GM12878 (cell line): ENCODE measurements at regions not wholly inside any gene's neighbourhood (a gene's known extent, or its start where the extent isn't known, plus 50 kb on each side); places are given as distances from the start of the nearest gene placed in this dataset.

Experiments
- ATAC-seq: fragments of 200-7000 bp; cut with Tn5 transposase; 3 replicates; pipeline ENCODE4 v1.9.1; 2020; ENCODE audit warnings: mild to moderate bottlenecking, moderate library complexity
- BruUV-seq: library from RNA; stranded (reverse); fragments of 400-500 nt; replicated peaks from 2 replicates; lab custom pipeline; 2021; lab: Mats Ljungman, UMichigan
- CTCF ChIA-PET: fragments of 300-600 bp; sonication (Branson Sonifier 250); formaldehyde crosslinking; extraction: SDS; loops from one replicate; lab custom pipeline; 2021; ENCODE audit warnings: inconsistent platforms; lab: Yijun Ruan, JAX
- POLR2A ChIA-PET: fragments of 350-600 bp; formaldehyde crosslinking; extraction: SDS; loops from one replicate; lab custom pipeline; 2021; ENCODE audit warnings: inconsistent platforms; lab: Charles Lee
- RAD21 ChIA-PET: fragments of 300-600 bp; sonication (Branson Sonifier 250); formaldehyde crosslinking; loops from one replicate; lab custom pipeline; 2023; ENCODE audit warnings: antibody characterized with exemption; ENCODE audit not compliant: unreplicated experiment; lab: Charles Lee
- SMC1A ChIA-PET: fragments of 300-600 bp; sonication (Branson Sonifier 250); formaldehyde crosslinking; loops from one replicate; lab custom pipeline; 2023; ENCODE audit not compliant: unreplicated experiment, uncharacterized antibody; lab: Charles Lee
- DNase-seq: peaks from one replicate; pipeline ENCODE4 v3.0.0-alpha.2; 2011; ENCODE audit warnings: low read depth, low spot score
- FAIRE-seq: peaks from 3 replicates; lab custom pipeline; 2011; peaks lifted over from hg19 to GRCh38; lab: Jason Lieb, UNC
- H2AFZ ChIP-seq: 2 replicates; pipeline ENCODE4 v1.6.0; 2011; ENCODE audit warnings: low read depth, low read length, control low read depth; ENCODE audit not compliant: control insufficient read depth
- H3K27ac ChIP-seq: 2 replicates; pipeline ENCODE4 v1.5.1; 2011; ENCODE audit warnings: control low read depth; ENCODE audit not compliant: control insufficient read depth, insufficient read depth
- H3K27me3 ChIP-seq, 2 experiments: replicated peaks in 1 of 2; 2 replicates each; pipeline versions ENCODE4 v1.6.0 to v1.6.1; 2011; ENCODE audit warnings: low read length in 1 of 2; ENCODE audit not compliant: control insufficient read depth in 2 of 2, insufficient read depth in 2 of 2
- H3K36me3 ChIP-seq, 2 experiments: 2 replicates each; pipeline ENCODE4 v1.5.1; 2011; ENCODE audit warnings: low read length in 1 of 2; ENCODE audit not compliant: control insufficient read depth in 2 of 2, insufficient read depth in 2 of 2
- H3K4me1 ChIP-seq: 2 replicates; pipeline ENCODE4 v1.6.1; 2011; ENCODE audit warnings: mild to moderate bottlenecking, low read length, moderate library complexity, mixed read lengths; ENCODE audit not compliant: control insufficient read depth, insufficient read depth
- H3K4me2 ChIP-seq: 2 replicates; pipeline ENCODE4 v1.6.0; 2011; ENCODE audit warnings: control low read depth; ENCODE audit not compliant: control insufficient read depth, insufficient read depth
- H3K4me3 ChIP-seq: fragments of 200-600 bp; sonication (generic); 2 replicates; pipeline ENCODE4 v1.5.1; 2016
- H3K79me2 ChIP-seq: 2 replicates; pipeline ENCODE4 v1.6.0; 2011; ENCODE audit warnings: low read length; ENCODE audit not compliant: control insufficient read depth, insufficient read depth
- H3K9ac ChIP-seq: 2 replicates; pipeline ENCODE4 v1.8.0; 2011; ENCODE audit warnings: low read length, control low read depth, mixed read lengths; ENCODE audit not compliant: control insufficient read depth, insufficient read depth
- H3K9me3 ChIP-seq: replicated peaks from 3 replicates; pipeline ENCODE4 v1.5.1; 2011; ENCODE audit warnings: mild to moderate bottlenecking, low read length; ENCODE audit not compliant: control insufficient read depth, insufficient read depth
- H4K20me1 ChIP-seq: 2 replicates; pipeline ENCODE4 v1.6.0; 2011; ENCODE audit not compliant: control insufficient read depth, insufficient read depth
- CBFB ChIP-seq: IDR thresholded peaks from 2 replicates; pipeline ENCODE4 v1.6.1; 2016; ENCODE audit warnings: antibody characterized with exemption, low read depth
- CBX3 ChIP-seq: fragments of 200-600 bp; sonication (generic); IDR thresholded peaks from 2 replicates; pipeline ENCODE4 v1.6.1; 2016; ENCODE audit warnings: low read depth, borderline replicate concordance
- MXI1 ChIP-seq: fragments of 150-350 bp; IDR thresholded peaks from 2 replicates; pipeline ENCODE4 v1.6.1; 2011; ENCODE audit warnings: low read depth, mild to moderate bottlenecking, inconsistent platforms, low read length, improper control_type of control experiment
- WGBS: methylation state at CpG from one replicate; pipeline ENCODE4 v1.1.6; 2016; ENCODE audit warnings: low lambda C conversion rate; ENCODE audit not compliant: insufficient replicate concordance, insufficient coverage; ENCODE audit errors: missing lambda C conversion rate; 5-methylcytosine and 5-hydroxymethylcytosine counted together
- in situ Hi-C: fragments of 300-500 bp; cut with MboI; formaldehyde crosslinking; loops from 9 replicates; pipeline ENCODE4 v1.14.3; 2018; ENCODE audit warnings: mixed read lengths
- intact Hi-C: fragments of 100-400 bp; cut with micrococcal nuclease; formaldehyde crosslinking; loops from one replicate; pipeline ENCODE4 v1.14.2; 2022; ENCODE audit not compliant: unreplicated experiment

DNA sequence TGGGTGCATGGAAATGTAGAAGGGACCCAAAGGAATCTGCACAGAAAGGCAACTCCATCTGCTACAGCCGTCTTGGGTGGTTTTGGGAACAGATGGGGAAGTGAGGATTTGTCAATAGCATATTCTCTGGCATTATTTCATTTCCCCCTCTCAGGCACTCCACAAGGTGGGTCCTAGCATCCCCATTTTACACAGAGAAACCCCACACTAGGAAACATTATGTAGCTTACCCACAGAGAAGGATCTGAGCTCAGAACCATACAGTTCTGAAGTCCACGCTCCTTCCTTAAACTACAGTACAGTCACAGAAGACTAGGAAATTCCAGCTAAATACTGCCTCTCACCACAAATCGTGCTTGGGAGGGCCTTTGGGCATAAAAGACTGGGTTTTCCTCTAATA, 61.2 kb upstream of the CTNNB1 start:
- FAIRE-seq (no peak), ATAC-seq (no peak), DNase-seq (no peak)
- CTCF ChIA-PET, result no interaction called here
- no peaks in the 10 kb centered on the region for H3K36me3 ChIP-seq
- no peaks in the 10 kb centered on the region for H3K4me1 ChIP-seq
- no TSS peak for BruUV-seq
- no peaks in the 10 kb centered on the region for H3K27me3 ChIP-seq
- SMC1A ChIA-PET, result no interaction called here
- no peak overlapping the region for H3K9ac ChIP-seq
- no peak overlapping the region for H3K4me2 ChIP-seq
- H3K4me3 ChIP-seq, result no peak overlapping the region
- TF ChIP-seq MXI1 (no peak), CBFB (no peak)
- intact Hi-C loops (no loop called here), in situ Hi-C loops (no loop called here)
- no peaks in the 10 kb centered on the region for H3K9me3 ChIP-seq
- 31% methylated on average over 3 of the region's 3 CpGs for WGBS
- POLR2A ChIA-PET, result no interaction called here
- no peak overlapping the region for H3K27ac ChIP-seq
- RAD21 ChIA-PET, result no interaction called here
- no peaks in the 10 kb centered on the region for H3K79me2 ChIP-seq
- H4K20me1 ChIP-seq, result no peaks in the 10 kb centered on the region
- H2AFZ ChIP-seq, result no peak overlapping the region

DNA sequence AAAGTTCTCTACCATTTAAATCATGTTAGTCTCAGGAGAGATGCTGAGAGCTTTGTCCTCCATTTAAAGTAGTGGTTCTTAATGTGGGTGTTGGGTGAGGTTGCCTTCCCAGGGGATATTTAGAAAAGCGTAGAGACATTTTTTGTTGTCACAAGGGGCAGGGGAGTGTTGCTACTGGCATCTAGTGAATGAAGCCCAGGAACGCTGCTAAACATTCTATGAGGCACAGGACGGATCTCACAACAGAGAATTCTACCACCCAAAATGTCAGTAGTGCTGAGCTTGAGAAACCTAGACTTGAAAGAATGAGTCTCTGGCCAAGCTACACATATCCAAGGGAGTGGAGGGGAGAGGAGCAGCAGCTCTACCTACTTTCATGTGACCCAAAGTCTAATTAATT, 60.7 kb upstream of the CTNNB1 start:
- in situ Hi-C loops (no loop called here), intact Hi-C loops (no loop called here)
- H3K4me2 ChIP-seq, result no peak overlapping the region
- H3K27me3 ChIP-seq, result no peaks in the 10 kb centered on the region
- no peak for TF ChIP-seq CBX3
- H3K79me2 ChIP-seq, result no peaks in the 10 kb centered on the region
- ChIA-PET CTCF (no interaction called here), SMC1A (interaction anchor here (0.9 kb wide), 1 partner anchor 154 kb away, joined by 3 read pairs; no protein-coding TSS in a partner anchor), RAD21 (no interaction called here), POLR2A (interaction anchor here (0.5 kb wide), 1 partner anchor 93 kb away, joined by 3 read pairs; no protein-coding TSS in a partner anchor)
- DNase-seq (no peak), FAIRE-seq (no peak), ATAC-seq (no peak)
- no peak overlapping the region for H3K9ac ChIP-seq
- no peaks in the 10 kb centered on the region for H3K4me1 ChIP-seq
- WGBS, result 47% methylated on average over 3 of the region's 3 CpGs
- H3K36me3 ChIP-seq, result no peaks in the 10 kb centered on the region
- no peaks in the 10 kb centered on the region for H4K20me1 ChIP-seq
- no TSS peak for BruUV-seq
- no peaks in the 10 kb centered on the region for H3K9me3 ChIP-seq
- H3K4me3 ChIP-seq, result no peak overlapping the region
- no peak overlapping the region for H3K27ac ChIP-seq
- H2AFZ ChIP-seq, result no peak overlapping the region
